Heart right ventricle (tissue), 16 donors: ENCODE measurements at regions not wholly inside any gene's neighbourhood (a gene's known extent, or its start where the extent isn't known, plus 50 kb on each side); places are given as distances from the start of the nearest gene placed in this dataset.

Experiments
- ATAC-seq, 8 donors: fragments of 200-7000 bp; cut with Tn5 transposase; one replicate each; pipeline ENCODE4 v1.9.1; 2020; ENCODE audit warnings: mild to moderate bottlenecking in 8 of 8, moderate library complexity in 8 of 8, moderate number of reproducible peaks in 1 of 8
- DNase-seq, 2 donors: peaks; one replicate each; pipeline ENCODE4 v3.0.0-alpha.2; 2020
- H3K27ac ChIP-seq, 10 donors: fragments of 200-600 bp; sonication (generic) in 2 of 10; one replicate each; pipeline versions ENCODE4 v1.5.0 to v1.8.0; 2020 to 2022; ENCODE audit warnings: mild to moderate bottlenecking in 3 of 10
- H3K27me3 ChIP-seq, 7 donors: fragments of 200-600 bp; one replicate each; pipeline ENCODE4 v1.8.0; 2021 to 2022; ENCODE audit warnings: mild to moderate bottlenecking in 2 of 7
- H3K36me3 ChIP-seq, 9 donors: fragments of 200-600 bp; sonication (generic) in 1 of 9; one replicate each; pipeline versions ENCODE4 v1.5.0 to v1.8.0; 2020 to 2022; ENCODE audit warnings: mild to moderate bottlenecking in 2 of 9
- H3K4me1 ChIP-seq, 9 donors: fragments of 200-600 bp; sonication (generic) in 1 of 9; one replicate each; pipeline versions ENCODE4 v1.5.0 to v1.8.0; 2020 to 2022; ENCODE audit warnings: mild to moderate bottlenecking in 4 of 9
- H3K4me3 ChIP-seq, 10 donors: fragments of 200-600 bp; sonication (generic) in 2 of 10; one replicate each; pipeline versions ENCODE4 v1.5.0 to v1.8.0; 2020 to 2022; ENCODE audit warnings: mild to moderate bottlenecking in 7 of 10, moderate library complexity in 2 of 10
- H3K9me3 ChIP-seq, 11 donors: fragments of 200-600 bp in 10 of 11; sonication (generic) in 2 of 11; one replicate each; pipeline versions ENCODE4 v1.5.0 to v1.8.0; 2013 to 2022; ENCODE audit warnings: mild to moderate bottlenecking in 2 of 11, control low read depth in 1 of 11, moderate library complexity in 1 of 11
- WGBS, 2 donors: extraction: QIAGEN DNeasy Blood & Tissue Kit; methylation state at CpG; one replicate each; pipeline ENCODE4 v1.1.7; 2013; ENCODE audit warnings: inconsistent platforms in 1 of 2; 5-methylcytosine and 5-hydroxymethylcytosine counted together
- intact Hi-C, 10 donors: fragments of 100-400 bp; cut with DNase I; formaldehyde crosslinking; loops; one replicate each; pipeline versions ENCODE4 v1.11.1 to v1.14.2; 2022
- TF ChIP-seq, protein P1 (sequence below), 9 donors: fragments of 200-600 bp; sonication (generic) in 2 of 9; IDR thresholded peaks; one replicate each; pipeline versions ENCODE4 v1.5.0 to v1.8.0; 2021 to 2022; ENCODE audit warnings: antibody characterized with exemption in 9 of 9, mild to moderate bottlenecking in 5 of 9, moderate library complexity in 1 of 9
- donor health status: Arrhythmogenic right ventricular cardiomyopathy.
- donor health status: ischemic (EF 13 %, LVEDD 7.1; RV severe dilation, severe dysfunction).
- donor health status: healthy with polysubstance abuse.
- donor health status: DM: no; HTN: yes; CAD: no.
- donor health status: DM: no; HTN: no; CAD: no.
- donor health status: ischemic (EF 25% LVEDD 6.9; RV normal size, moderate dysfunction).
- donor health status: ischemic (EF 25% LVEDD 5.7; RV mildly dilated, moderate dysfunction).
- donor health status: healthy.
- donor health status: DM: yes; HTN: yes; CAD: no.
- donor health status: Ischemic cardiomyopathy.
- donor health status: ischemic (EF 35%, LVEDD 5.7; RV mildly dilated, moderate dysfunction).
- donor health status: nonischemic (EF 11% LVEDD 7.7; RV severe dilation, severe dysfunction).
- donor health status: DM: yes; HTN: yes; CAD: no.
- donor health status: PGD.
- donor health status: ischemic (EF 29% LVEDD 5.4; RV normal size, mild dysfunction).
- donor health status: nonischemic (EF 23%, LVEDD 6.1; RV moderate dilation, normal function).

DNA sequence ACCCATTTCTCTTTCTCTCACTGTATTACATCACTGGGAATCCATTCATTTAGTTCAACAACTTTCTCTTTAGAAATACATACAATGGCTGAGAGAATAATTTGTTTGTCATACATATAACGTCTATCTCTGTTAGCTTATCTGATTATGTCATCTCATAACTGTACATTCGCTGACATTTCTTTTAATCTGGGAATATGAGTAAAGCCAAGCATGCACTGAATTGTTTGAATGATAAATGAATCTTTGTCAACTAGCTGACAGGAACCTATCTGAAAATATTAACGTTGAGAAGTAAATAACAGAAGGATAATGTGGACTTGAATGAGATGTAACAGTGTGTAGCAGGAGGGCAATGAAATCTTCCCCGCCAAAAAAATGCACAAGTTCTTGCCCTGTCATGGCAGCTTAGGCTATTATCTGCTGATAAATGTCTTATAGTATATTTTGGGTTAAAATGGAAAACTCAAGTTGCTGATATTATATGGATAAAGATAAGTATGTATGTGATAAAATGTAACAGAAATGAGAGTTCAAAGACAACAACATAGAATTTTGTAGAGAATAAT is 581.2 kb upstream of the ADGRB3 start:
- H3K27me3 ChIP-seq, result no peaks in the 10 kb centered on the region
- no peak for DNase-seq
- intact Hi-C loops, result no loop called here
- H3K36me3 ChIP-seq, result no peaks in the 10 kb centered on the region
- TF ChIP-seq, protein P1, sequence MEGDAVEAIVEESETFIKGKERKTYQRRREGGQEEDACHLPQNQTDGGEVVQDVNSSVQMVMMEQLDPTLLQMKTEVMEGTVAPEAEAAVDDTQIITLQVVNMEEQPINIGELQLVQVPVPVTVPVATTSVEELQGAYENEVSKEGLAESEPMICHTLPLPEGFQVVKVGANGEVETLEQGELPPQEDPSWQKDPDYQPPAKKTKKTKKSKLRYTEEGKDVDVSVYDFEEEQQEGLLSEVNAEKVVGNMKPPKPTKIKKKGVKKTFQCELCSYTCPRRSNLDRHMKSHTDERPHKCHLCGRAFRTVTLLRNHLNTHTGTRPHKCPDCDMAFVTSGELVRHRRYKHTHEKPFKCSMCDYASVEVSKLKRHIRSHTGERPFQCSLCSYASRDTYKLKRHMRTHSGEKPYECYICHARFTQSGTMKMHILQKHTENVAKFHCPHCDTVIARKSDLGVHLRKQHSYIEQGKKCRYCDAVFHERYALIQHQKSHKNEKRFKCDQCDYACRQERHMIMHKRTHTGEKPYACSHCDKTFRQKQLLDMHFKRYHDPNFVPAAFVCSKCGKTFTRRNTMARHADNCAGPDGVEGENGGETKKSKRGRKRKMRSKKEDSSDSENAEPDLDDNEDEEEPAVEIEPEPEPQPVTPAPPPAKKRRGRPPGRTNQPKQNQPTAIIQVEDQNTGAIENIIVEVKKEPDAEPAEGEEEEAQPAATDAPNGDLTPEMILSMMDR (IDR thresholded peaks at IDR 0.05), result no peak
- H3K4me1 ChIP-seq, result no peaks in the 10 kb centered on the region
- ATAC-seq, result no peak
- peaks cover 0 to 23% (median 0%) of the 10 kb centered on the region in 11 donors for H3K9me3 ChIP-seq
- 47 to 55% methylated on average over 4 of the region's 4 CpGs for WGBS, 2 donors
- H3K4me3 ChIP-seq, result no peak overlapping the region
- no peak overlapping the region for H3K27ac ChIP-seq

DNA sequence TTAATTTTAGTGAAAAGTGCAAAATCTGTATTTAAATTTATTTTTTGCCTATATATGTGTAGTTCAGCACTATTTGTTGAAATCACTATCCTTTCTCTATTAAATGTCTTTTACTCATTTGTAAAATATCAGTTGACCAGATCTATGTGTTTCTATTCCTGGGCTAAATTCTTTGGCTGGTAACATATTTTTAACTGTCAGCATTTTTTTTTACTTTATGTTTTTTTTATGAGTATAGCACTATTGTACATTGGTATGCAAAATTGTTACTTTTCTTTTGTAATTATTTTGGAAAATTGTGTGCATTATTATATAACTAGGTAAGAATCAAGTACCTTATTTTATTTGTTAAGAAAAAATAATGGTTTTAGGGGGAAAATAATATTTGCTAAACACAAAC is 582.8 kb upstream of the ADGRB3 start:
- intact Hi-C loops, result no loop called here
- DNase-seq, result no peak
- no peaks in the 10 kb centered on the region for H3K36me3 ChIP-seq
- H3K9me3 ChIP-seq, result peaks cover 0 to 26% (median 4%) of the 10 kb centered on the region in 11 donors
- H3K27ac ChIP-seq, result no peak overlapping the region
- no peaks in the 10 kb centered on the region for H3K4me1 ChIP-seq
- H3K27me3 ChIP-seq, result no peaks in the 10 kb centered on the region
- no peak overlapping the region for H3K4me3 ChIP-seq
- TF ChIP-seq, protein P1 (IDR thresholded peaks at IDR 0.05), result no peak
- ATAC-seq, result no peak

DNA sequence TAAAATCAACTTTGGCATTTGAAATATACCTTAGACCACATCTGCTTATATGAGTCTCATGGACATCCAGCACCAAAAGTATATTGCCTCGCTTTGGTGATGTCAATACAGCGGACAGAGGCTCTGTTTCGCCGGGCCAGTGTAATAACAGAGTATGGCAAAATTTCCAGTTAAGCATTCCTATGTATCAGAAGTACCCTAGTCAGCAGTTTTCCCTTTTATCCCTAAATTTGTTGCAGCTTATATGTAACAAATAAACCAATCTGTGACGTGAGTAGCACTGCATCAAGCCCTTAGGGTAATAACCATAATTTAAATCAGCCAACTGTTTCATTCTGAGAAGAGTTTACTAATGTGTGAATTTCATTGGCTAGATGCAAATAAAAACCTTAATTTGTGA is 585.5 kb upstream of the ADGRB3 start:
- TF ChIP-seq, protein P1 (IDR thresholded peaks at IDR 0.05), result no peak
- 85 to 89% methylated on average over 5 of the region's 5 CpGs for WGBS, 2 donors
- no peak for ATAC-seq
- no peak overlapping the region for H3K27ac ChIP-seq
- intact Hi-C loops, result no loop called here
- H3K4me3 ChIP-seq, result no peak overlapping the region
- no peaks in the 10 kb centered on the region for H3K27me3 ChIP-seq
- H3K4me1 ChIP-seq, result no peaks in the 10 kb centered on the region
- peaks cover 0 to 24% (median 0%) of the 10 kb centered on the region in 11 donors for H3K9me3 ChIP-seq
- DNase-seq, result no peak
- no peaks in the 10 kb centered on the region for H3K36me3 ChIP-seq

DNA sequence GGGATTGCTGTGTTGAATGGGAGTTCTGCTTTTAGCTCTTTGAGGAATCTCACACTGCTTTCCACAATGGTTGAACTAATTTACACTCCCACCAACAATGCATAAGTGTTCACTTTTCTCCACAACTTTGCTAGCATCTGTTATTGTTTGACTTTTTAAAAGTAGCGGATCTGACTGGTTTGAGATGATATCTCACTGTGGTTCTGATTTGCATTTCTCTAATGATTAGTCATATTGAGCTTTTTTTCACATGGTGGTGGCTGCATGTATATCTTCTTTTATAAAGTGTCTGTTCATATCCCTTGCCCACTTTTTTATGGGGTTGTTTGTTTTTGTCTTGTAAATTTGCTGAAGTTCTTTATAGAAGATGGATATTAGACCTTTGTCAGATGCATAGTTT is 588.3 kb upstream of the ADGRB3 start:
- Histone ChIP-seq H3K9me3 (peaks cover 0 to 24% (median 0%) of the 10 kb centered on the region in 11 donors), H3K36me3 (no peaks in the 10 kb centered on the region), H3K27ac (no peak overlapping the region), H3K4me3 (no peak overlapping the region), H3K27me3 (no peaks in the 10 kb centered on the region), H3K4me1 (no peaks in the 10 kb centered on the region)
- WGBS, 2 donors, result 67 to 76% methylated on average over 1 of the region's 1 CpG
- ATAC-seq (no peak), DNase-seq (no peak)
- TF ChIP-seq, protein P1 (IDR thresholded peaks at IDR 0.05), result no peak
- intact Hi-C loops, result no loop called here
